ENCODE measurements at regions not wholly inside any gene's neighbourhood (a gene's known extent, or its start where the extent isn't known, plus 50 kb on each side); places are given as distances from the start of the nearest gene placed in this dataset.

DNA sequence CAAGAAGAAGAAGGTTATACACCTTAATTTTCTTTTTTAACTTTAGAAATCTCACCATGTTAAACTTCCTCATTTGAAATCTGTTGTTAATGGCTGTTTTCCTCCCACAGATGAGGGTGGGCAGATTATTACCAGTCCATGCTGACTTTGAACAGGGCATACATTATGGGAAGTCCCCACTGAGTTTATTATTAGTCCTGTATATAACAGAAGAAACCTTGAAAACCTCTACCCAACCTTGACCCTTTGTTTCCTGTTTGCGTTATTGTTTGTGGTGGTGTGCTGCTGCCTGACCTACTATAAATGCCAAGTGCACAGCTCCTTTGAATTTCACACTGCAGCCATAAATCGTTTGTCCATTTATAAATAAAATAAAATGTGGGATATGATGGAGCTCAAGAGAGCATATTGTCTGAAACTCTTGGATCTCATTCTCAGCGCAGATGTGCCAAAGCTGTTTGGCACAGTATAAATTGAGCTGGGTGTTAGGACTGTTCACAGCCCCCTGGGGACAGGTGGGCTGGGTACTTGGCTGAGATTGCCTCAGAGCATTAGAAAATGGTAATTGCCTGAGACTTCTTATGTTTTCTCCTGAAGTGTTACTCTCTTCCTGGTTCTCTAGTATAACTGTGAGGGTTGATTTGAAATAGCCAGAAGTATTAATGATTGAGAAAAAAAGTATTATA lies 139.6 kb downstream of the SPATA31D1 start:
- Histone ChIP-seq H3K9me3 (ENCODE audit: control insufficient read depth in 4 of 4, insufficient read depth in 3 of 4, low read length in 3 of 4) (no peaks in the 10 kb centered on the region), H3K4me1 (ENCODE audit: control insufficient read depth in 5 of 5, insufficient read depth in 5 of 5, low read length in 5 of 5) (peaks cover 0 to 37% (median 4%) of the 10 kb centered on the region in 5 donors), H3K27ac (ENCODE audit: low read depth in 1 of 2, low read length in 1 of 2) (no peak overlapping the region), H3K27me3 (ENCODE audit: control insufficient read depth in 3 of 3, insufficient read depth in 3 of 3, low read length in 2 of 3) (no peaks in the 10 kb centered on the region), H3K36me3 (ENCODE audit: control insufficient read depth in 4 of 4, insufficient read depth in 4 of 4, low read length in 4 of 4) (no peaks in the 10 kb centered on the region), H3K9ac (ENCODE audit: insufficient read depth in 1 of 2, low read length in 2 of 2) (no peak overlapping the region), H3K4me3 (no peak overlapping the region)
- DNase-seq (peak in 2 of 3 donors; percentile 27 to 41), ATAC-seq (ENCODE audit: insufficient read depth, low FRiP score) (no peak)
- 36 to 52% methylated on average over 3 of the region's 3 CpGs for WGBS, 2 donors
- TF ChIP-seq, protein P1, sequence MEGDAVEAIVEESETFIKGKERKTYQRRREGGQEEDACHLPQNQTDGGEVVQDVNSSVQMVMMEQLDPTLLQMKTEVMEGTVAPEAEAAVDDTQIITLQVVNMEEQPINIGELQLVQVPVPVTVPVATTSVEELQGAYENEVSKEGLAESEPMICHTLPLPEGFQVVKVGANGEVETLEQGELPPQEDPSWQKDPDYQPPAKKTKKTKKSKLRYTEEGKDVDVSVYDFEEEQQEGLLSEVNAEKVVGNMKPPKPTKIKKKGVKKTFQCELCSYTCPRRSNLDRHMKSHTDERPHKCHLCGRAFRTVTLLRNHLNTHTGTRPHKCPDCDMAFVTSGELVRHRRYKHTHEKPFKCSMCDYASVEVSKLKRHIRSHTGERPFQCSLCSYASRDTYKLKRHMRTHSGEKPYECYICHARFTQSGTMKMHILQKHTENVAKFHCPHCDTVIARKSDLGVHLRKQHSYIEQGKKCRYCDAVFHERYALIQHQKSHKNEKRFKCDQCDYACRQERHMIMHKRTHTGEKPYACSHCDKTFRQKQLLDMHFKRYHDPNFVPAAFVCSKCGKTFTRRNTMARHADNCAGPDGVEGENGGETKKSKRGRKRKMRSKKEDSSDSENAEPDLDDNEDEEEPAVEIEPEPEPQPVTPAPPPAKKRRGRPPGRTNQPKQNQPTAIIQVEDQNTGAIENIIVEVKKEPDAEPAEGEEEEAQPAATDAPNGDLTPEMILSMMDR (IDR thresholded peaks at IDR 0.05; ENCODE audit: control extremely low read depth, extremely low read depth), result no peak

- Histone ChIP-seq H3K9ac (ENCODE audit: insufficient read depth in 1 of 2, low read length in 2 of 2) (no peak overlapping the region), H3K9me3 (ENCODE audit: control insufficient read depth in 4 of 4, insufficient read depth in 3 of 4, low read length in 3 of 4) (no peaks in the 10 kb centered on the region), H3K36me3 (ENCODE audit: control insufficient read depth in 4 of 4, insufficient read depth in 4 of 4, low read length in 4 of 4) (no peaks in the 10 kb centered on the region), H3K27me3 (ENCODE audit: control insufficient read depth in 3 of 3, insufficient read depth in 3 of 3, low read length in 2 of 3) (no peaks in the 10 kb centered on the region), H3K27ac (ENCODE audit: low read depth in 1 of 2, low read length in 1 of 2) (no peak overlapping the region), H3K4me3 (no peak overlapping the region), H3K4me1 (ENCODE audit: control insufficient read depth in 5 of 5, insufficient read depth in 5 of 5, low read length in 5 of 5) (peaks cover 0 to 44% (median 4%) of the 10 kb centered on the region in 5 donors)
- TF ChIP-seq, protein P1 (IDR thresholded peaks at IDR 0.05; ENCODE audit: control extremely low read depth, extremely low read depth), result no peak
- WGBS, 2 donors, result 92 to 93% methylated on average over 3 of the region's 3 CpGs
- DNase-seq (no peak), ATAC-seq (ENCODE audit: insufficient read depth, low FRiP score) (no peak)
These were observed 141.1 kb downstream of the SPATA31D1 start for GRCh38 chr9:82129708-82130107.

DNA sequence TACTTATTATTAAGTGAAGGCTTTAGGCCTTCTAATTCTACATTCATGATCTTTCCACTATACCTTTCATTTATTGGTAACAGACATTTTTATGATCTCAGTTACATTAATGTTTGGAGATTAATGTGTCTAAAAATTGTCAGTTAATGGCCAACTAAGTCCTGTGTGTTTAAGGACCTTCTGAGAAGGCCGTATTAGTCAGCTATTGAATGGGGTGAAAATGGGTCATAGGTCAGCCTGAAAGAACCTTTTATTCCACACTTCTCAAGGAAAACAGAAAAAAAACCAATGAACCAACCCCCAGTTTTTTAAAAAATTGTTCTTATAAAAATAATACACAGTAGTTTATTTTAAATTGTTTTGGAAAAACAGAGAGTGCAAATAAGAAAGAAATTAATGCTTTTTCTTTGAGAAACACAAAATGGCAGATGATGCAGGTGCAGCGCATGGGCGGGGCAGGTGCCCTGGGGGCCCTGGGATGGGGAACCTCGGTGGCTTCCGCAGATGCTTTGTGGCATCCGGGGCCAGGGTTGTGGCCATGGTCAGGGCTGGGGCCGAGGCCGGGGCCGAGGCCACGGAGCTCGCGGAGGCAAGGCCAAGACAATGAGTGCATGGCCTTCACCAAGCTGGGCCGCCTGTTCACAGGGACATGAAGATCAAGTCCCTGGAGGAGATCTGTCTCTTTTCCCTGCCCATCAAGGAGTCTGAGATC lies 141.9 kb downstream of the SPATA31D1 start:
- Histone ChIP-seq H3K9ac (ENCODE audit: insufficient read depth in 1 of 2, low read length in 2 of 2) (no peak overlapping the region), H3K36me3 (ENCODE audit: control insufficient read depth in 4 of 4, insufficient read depth in 4 of 4, low read length in 4 of 4) (no peaks in the 10 kb centered on the region), H3K4me3 (no peak overlapping the region), H3K9me3 (ENCODE audit: control insufficient read depth in 4 of 4, insufficient read depth in 3 of 4, low read length in 3 of 4) (no peaks in the 10 kb centered on the region), H3K27me3 (ENCODE audit: control insufficient read depth in 3 of 3, insufficient read depth in 3 of 3, low read length in 2 of 3) (no peaks in the 10 kb centered on the region), H3K4me1 (ENCODE audit: control insufficient read depth in 5 of 5, insufficient read depth in 5 of 5, low read length in 5 of 5) (peaks cover 0 to 37% (median under 1%) of the 10 kb centered on the region in 5 donors), H3K27ac (ENCODE audit: low read depth in 1 of 2, low read length in 1 of 2) (no peak overlapping the region)
- no peak for ATAC-seq (ENCODE audit: insufficient read depth, low FRiP score)
- no peak for DNase-seq
- 93 to 96% methylated on average over 13 of the region's 13 CpGs for WGBS, 2 donors
- TF ChIP-seq, protein P1 (IDR thresholded peaks at IDR 0.05; ENCODE audit: control extremely low read depth, extremely low read depth), result no peak

Data from lung (tissue), 11 donors.